ENCODE measurements at regions not wholly inside any gene's neighbourhood (a gene's known extent, or its start where the extent isn't known, plus 50 kb on each side); places are given as distances from the start of the nearest gene placed in this dataset. TPM values are rescaled to one million over a fixed set of nuclear protein-coding genes. Genes with fewer than 3 reads are reported as not detected.

Small RNA genes in the stretch of these regions (small RNA-seq; reads per million reads assigned to genes)
- gene BX276092.3 (ENCODE audit: insufficient read depth), result not detected

All from H1 (cell line).